Testis (tissue), 2 donors: ENCODE measurements at regions not wholly inside any gene's neighbourhood (a gene's known extent, or its start where the extent isn't known, plus 50 kb on each side); places are given as distances from the start of the nearest gene placed in this dataset.

Experiments used
- CTCF ChIP-seq, 3 experiments: fragments of 450-650 bp in 2 of 3; fragments of 200-600 bp in 1 of 3; sonication (generic) in 1 of 3; IDR thresholded peaks; one replicate each; pipeline ENCODE4 v1.5.1; 2016 to 2019; ENCODE audit warnings: antibody characterized with exemption in 3 of 3, mild to moderate bottlenecking in 2 of 3, moderate library complexity in 1 of 3
- POLR2A ChIP-seq: fragments of 450-650 bp; IDR thresholded peaks from one replicate; pipeline ENCODE4 v1.6.1; 2017; ENCODE audit warnings: antibody characterized with exemption, mild to moderate bottlenecking, moderate library complexity

GRCh38 chr13:84237143-84237542, 354.9 kb upstream of the SLITRK1 start:
- TF ChIP-seq CTCF (IDR thresholded peaks at IDR 0.05), result no peak
- no peak for TF ChIP-seq POLR2A
